ENCODE measurements at regions not wholly inside any gene's neighbourhood (a gene's known extent, or its start where the extent isn't known, plus 50 kb on each side); places are given as distances from the start of the nearest gene placed in this dataset.

DNA sequence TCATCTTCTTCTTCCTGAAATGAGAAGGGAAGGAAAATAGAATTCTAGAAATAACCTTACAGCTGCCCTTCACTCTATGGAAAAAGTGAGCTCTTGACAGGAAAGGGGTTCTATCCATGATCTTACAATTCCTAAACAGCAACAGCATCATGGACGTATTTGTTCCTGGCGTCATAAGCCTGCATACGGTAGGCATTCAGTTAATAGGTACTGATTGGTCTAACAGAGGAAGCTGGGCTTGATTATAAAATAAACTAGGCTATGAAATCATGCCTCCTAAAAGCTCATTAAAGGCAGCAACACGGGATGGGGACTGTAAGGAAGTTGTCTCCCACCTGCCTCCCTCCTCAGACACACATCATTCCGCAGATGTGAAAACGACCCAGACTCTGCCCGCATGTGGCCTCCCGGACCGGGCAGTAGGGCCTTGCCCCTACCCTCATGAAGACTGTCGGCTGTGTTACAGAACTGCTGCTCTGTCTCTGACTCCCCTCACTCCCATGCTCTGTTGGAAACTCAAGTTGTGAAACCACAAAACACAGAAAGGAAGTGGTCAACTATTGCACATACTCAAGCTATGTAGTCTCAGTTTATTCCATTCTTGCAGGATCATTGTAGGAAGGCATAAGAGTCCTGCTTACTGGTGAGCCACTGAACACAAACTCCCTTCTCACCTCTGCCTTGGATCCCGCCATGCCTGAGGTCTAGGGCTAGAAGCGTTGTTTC, 129.8 kb downstream of the DLEU7 start:
- H3K4me3 ChIP-seq: no peak overlapping the region
- H3K27me3 ChIP-seq (ENCODE audit: insufficient read depth, low read depth): no peaks in the 10 kb centered on the region
- no peaks in the 10 kb centered on the region for H4K20me1 ChIP-seq (ENCODE audit: insufficient read depth)
- H3K79me2 ChIP-seq (ENCODE audit: low read depth): no peaks in the 10 kb centered on the region
- H3K36me3 ChIP-seq (ENCODE audit: low read depth): no peaks in the 10 kb centered on the region
- ChIA-PET POLR2A (ENCODE audit: unreplicated experiment) (no interaction called here), CTCF (interaction anchor here (0.6 kb wide), 1 partner anchor 14 kb away, joined by 7 read pairs; no protein-coding TSS in a partner anchor)
- no peak overlapping the region for H3K4me2 ChIP-seq
- no peak overlapping the region for H2AFZ ChIP-seq
- no peak for TF ChIP-seq EZH2 (IDR thresholded peaks at IDR 0.05; ENCODE audit: low read depth)
- TF ChIP-seq, protein P1, sequence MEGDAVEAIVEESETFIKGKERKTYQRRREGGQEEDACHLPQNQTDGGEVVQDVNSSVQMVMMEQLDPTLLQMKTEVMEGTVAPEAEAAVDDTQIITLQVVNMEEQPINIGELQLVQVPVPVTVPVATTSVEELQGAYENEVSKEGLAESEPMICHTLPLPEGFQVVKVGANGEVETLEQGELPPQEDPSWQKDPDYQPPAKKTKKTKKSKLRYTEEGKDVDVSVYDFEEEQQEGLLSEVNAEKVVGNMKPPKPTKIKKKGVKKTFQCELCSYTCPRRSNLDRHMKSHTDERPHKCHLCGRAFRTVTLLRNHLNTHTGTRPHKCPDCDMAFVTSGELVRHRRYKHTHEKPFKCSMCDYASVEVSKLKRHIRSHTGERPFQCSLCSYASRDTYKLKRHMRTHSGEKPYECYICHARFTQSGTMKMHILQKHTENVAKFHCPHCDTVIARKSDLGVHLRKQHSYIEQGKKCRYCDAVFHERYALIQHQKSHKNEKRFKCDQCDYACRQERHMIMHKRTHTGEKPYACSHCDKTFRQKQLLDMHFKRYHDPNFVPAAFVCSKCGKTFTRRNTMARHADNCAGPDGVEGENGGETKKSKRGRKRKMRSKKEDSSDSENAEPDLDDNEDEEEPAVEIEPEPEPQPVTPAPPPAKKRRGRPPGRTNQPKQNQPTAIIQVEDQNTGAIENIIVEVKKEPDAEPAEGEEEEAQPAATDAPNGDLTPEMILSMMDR (conservative IDR thresholded peaks at IDR 0.05): no peak
- DNase-seq: no peak
- peaks cover 5% of the 10 kb centered on the region for H3K9me2 ChIP-seq (ENCODE audit: insufficient read depth)
- no TSS peak for BruUV-seq (replicated peaks)
- no peaks in the 10 kb centered on the region for H3F3A ChIP-seq (ENCODE audit: insufficient read depth, low read depth)
- intact Hi-C loops (cut with micrococcal nuclease; ENCODE audit: unreplicated experiment): loop anchor here (10.0 kb wide), 1 partner anchor 69 kb away; no protein-coding TSS in a partner anchor
- no peaks in the 10 kb centered on the region for H3K4me1 ChIP-seq (replicated peaks; ENCODE audit: insufficient read depth)
- no peak overlapping the region for H3K27ac ChIP-seq
- no peaks in the 10 kb centered on the region; the same call in 1 of the 2 replicates for H3K9me3 ChIP-seq (ENCODE audit: insufficient read depth, low read depth)

DNA sequence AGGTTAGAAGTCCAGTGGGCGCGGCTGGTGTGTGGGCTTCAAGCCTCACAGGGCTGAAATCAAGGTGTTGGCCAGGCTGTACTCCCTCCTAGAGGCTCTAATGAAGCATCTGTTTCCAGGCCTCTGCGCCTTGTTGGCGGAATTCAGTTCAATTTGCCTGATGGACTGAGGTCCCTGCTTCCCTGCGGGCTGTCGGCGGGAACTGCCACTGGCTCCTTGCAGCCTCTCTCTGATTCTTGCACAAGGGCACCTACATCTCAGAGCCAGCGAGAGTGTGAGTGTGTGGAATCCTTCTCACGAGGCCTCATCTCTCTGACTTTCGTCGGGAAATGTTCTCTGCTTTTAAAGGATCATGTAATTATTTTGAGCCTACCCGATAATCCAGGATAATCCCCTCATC, 128.6 kb downstream of the DLEU7 start:
- CTCF ChIA-PET: no interaction called here
- DNase-seq: no peak
- Histone ChIP-seq H3K36me3 (ENCODE audit: low read depth) (no peaks in the 10 kb centered on the region), H2AFZ (no peak overlapping the region), H3K27me3 (ENCODE audit: insufficient read depth, low read depth) (no peaks in the 10 kb centered on the region), H3K9me2 (ENCODE audit: insufficient read depth) (peaks cover 5% of the 10 kb centered on the region), H3K4me2 (no peak overlapping the region), H3K4me1 (replicated peaks; ENCODE audit: insufficient read depth) (no peaks in the 10 kb centered on the region), H3F3A (ENCODE audit: insufficient read depth, low read depth) (no peaks in the 10 kb centered on the region), H3K79me2 (ENCODE audit: low read depth) (no peaks in the 10 kb centered on the region), H3K27ac (no peak overlapping the region), H3K4me3 (no peak overlapping the region), H4K20me1 (ENCODE audit: insufficient read depth) (no peaks in the 10 kb centered on the region), H3K9me3 (ENCODE audit: insufficient read depth, low read depth) (no peaks in the 10 kb centered on the region; the same call in 1 of the 2 replicates)
- POLR2A ChIA-PET (ENCODE audit: unreplicated experiment): no interaction called here
- no TSS peak for BruUV-seq (replicated peaks)
- no peak for TF ChIP-seq EZH2 (IDR thresholded peaks at IDR 0.05; ENCODE audit: low read depth)
- TF ChIP-seq, protein P1 (conservative IDR thresholded peaks at IDR 0.05): no peak
- intact Hi-C loops (cut with micrococcal nuclease; ENCODE audit: unreplicated experiment): loop anchor here (10.0 kb wide), 1 partner anchor 70 kb away; no protein-coding TSS in a partner anchor

DNA sequence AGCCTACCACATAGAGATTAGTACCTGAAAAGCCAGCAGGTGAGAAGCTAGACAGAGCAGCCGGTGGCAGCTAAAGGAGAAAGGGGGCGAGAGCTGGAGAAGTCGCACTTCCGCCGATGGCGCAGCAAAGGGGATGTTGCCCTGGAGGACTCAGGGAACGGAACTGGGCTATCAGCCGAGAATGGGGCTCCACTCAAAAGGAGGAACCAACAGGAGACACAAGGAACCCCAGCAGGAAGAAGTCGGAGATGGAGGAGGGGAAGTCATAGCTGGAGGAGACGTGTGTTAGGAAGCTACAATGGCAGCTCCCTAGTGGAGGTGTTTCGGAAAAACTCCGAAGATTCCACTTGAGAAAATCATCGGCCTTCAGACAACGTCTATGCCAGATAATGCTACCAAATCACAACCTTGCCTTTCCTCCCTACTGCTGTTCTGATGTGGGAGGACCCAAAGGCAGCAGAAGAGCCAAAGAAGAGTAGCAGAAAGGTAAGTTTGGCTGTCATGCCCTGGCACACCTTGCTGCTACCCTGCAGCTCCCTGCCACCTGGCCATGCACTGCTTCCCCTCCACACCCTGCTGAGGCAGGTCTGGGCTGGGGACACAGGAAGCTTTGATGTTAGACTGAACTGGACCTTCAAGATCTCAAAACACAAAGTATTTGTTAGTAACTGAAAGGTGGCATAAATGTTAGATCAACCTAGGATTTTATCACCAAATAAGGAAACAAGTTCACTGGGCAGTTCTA, 127.9 kb downstream of the DLEU7 start:
- Histone ChIP-seq H3K4me3 (no peak overlapping the region), H4K20me1 (ENCODE audit: insufficient read depth) (no peaks in the 10 kb centered on the region), H3K9me2 (ENCODE audit: insufficient read depth) (peaks cover 5% of the 10 kb centered on the region), H3F3A (ENCODE audit: insufficient read depth, low read depth) (no peaks in the 10 kb centered on the region), H3K79me2 (ENCODE audit: low read depth) (no peaks in the 10 kb centered on the region), H3K27ac (no peak overlapping the region), H2AFZ (no peak overlapping the region), H3K4me2 (no peak overlapping the region), H3K9me3 (ENCODE audit: insufficient read depth, low read depth) (no peaks in the 10 kb centered on the region; the same call in 1 of the 2 replicates), H3K36me3 (ENCODE audit: low read depth) (no peaks in the 10 kb centered on the region), H3K4me1 (replicated peaks; ENCODE audit: insufficient read depth) (no peaks in the 10 kb centered on the region), H3K27me3 (ENCODE audit: insufficient read depth, low read depth) (no peaks in the 10 kb centered on the region)
- BruUV-seq (replicated peaks): no TSS peak
- TF ChIP-seq, protein P1 (conservative IDR thresholded peaks at IDR 0.05): no peak
- no peak for TF ChIP-seq EZH2 (IDR thresholded peaks at IDR 0.05; ENCODE audit: low read depth)
- POLR2A ChIA-PET (ENCODE audit: unreplicated experiment): no interaction called here
- CTCF ChIA-PET: no interaction called here
- DNase-seq: no peak
- intact Hi-C loops (cut with micrococcal nuclease; ENCODE audit: unreplicated experiment): loop anchor here (10.0 kb wide), 1 partner anchor 71 kb away; no protein-coding TSS in a partner anchor

All from PC-9 (cell line).